Skin of body (tissue), 1 donor: ENCODE measurements at regions not wholly inside any gene's neighbourhood (a gene's known extent, or its start where the extent isn't known, plus 50 kb on each side); places are given as distances from the start of the nearest gene placed in this dataset.

Source experiments
- DNase-seq: peaks from one replicate; lab custom pipeline; 2025; lab: John Stamatoyannopoulos, UW

DNA sequence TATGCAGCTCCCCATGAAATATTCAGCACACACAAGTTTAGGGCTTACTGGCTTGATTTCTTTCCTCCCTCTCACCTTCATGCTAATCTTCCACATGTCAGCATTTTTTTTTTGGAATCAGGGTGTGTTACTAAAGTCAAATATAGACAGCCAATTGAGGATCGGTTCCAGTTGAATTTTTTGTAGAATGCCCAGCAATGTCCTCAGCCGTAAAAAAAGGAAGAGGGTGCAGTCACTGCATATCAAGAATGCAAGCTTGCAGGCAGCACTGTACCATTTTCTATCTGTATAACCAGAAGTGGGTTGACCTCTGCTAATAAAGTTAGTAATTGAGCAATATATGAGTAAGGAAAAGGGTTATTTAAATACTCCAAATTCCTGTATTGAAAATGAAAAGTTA is 51.4 kb upstream of the CHMP2B start:
- DNase-seq: no peak

GRCh38 chr3:87173776-87174175 is 53.3 kb upstream of the CHMP2B start:
- no peak for DNase-seq

DNA sequence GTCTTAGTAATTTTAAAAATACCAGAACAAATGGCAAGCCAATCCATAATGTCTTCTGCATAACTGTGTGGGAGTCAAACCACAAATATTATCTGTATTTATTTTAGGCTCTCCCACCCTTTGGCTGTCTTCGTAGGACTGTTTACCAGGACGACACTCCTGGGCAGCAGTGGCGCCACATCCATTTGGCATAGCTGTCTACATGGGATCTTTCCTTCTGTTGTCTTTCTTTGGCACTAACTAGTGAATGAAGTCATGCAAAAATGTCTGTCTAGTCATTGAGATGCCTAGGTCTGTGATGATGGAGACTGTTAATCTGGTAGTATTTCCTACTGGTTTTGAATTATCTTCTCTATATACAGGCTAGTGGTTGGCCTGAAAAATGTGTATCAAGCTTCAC is 54.0 kb upstream of the CHMP2B start:
- DNase-seq: peak; percentile 70

- peak; percentile 72 for DNase-seq
Observed at GRCh38 chr3:87167628-87168456, 59.3 kb upstream of the CHMP2B start.

- DNase-seq: no peak
Observed at GRCh38 chr3:87164245-87164644, 62.9 kb upstream of the CHMP2B start.

DNA sequence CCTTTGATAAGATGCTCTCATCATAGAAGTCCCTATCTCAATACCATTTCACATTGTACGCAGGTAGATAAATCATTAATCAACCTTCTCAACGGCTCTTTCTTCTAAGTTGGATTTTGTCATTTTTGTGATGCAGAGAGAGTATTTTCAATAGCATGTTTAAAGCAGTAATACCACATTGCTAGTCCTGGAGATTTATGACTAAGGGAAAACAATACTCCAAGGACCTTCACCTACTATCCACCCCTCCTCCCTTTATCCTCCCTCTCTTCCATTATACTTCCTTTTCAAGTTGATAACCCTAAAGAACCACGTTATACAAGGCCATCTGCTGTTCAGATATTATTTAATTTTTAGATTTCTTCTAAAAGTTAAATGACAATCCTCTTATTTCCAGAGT is 65.3 kb upstream of the CHMP2B start:
- DNase-seq: no peak

DNA sequence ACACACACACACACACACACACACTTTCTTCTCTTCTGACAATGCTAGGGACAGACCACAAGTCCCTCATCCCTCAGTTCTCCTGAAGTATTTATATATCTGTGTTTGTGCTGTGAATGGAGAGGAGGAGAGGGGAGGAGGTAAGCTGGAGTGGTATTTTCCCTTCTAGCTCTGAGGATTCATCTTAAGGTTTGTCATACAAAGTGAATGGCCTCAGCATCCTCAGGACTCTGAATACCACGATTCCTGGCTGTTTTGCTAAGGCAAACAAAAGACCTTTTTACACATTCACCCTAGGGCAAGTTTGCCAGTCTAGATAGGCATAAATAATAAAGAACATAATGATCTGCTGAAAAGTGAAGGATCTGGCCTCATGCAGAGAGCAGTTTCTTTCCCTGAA is 65.7 kb upstream of the CHMP2B start:
- no peak for DNase-seq

DNA sequence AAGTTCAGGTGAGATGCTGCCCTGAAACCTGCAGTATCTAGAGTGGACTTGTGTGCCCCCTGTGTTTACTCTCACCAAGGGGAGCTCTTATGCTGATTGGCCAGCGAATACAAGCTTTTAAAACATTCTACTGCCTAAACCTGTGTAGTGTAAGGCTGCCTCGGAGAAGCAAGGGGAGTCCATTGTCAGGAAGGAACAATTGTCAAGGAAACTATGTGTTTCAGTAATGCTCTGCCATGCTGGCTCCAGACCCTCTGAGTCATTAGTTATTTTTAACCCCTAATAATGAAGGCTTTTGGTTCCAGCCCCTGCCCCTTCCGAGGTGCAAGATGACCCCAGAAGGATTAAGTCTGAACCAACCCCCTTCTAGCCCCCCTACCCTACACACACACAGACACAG is 66.1 kb upstream of the CHMP2B start:
- no peak for DNase-seq

DNA sequence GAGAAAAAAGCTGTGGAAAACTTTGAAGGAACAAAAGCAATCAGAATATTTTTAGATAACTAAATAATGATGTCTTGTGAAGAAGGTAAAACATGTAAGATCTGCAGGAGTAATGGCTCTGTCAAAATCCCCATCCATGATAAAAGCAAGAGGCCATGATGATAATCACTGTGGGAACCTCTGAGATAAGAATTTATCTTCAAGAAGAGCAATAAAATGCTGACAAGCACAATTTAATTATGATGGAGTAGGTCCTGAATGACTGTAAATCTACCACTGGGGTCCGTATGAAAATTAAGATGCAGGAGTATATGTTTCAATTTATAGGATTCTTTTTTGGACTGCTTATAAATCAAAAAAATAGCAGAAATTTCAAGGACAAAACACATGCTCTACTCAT is 68.3 kb upstream of the CHMP2B start:
- no peak for DNase-seq

GRCh38 chr3:87148020-87148419 is 79.1 kb upstream of the CHMP2B start:
- no peak for DNase-seq

DNA sequence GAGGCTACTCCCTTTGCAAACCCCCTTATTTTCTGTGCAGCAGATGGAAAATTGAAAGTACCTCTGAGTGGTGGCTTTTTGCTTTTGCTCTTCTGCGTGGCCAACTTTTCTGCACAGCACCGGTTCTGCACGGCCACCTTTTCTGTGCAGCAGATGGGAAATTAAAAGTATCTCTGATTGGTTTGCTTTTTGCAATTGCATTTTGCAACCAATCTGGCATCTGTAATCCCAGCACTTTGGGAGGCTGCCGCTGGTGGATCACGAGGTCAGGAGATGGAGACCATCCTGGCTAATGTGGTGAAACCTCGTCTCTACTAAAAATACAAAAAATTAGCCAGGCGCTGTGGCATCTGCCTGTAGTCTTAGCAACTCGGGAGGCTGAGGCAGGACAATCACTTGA is 79.5 kb upstream of the CHMP2B start:
- no peak for DNase-seq

- DNase-seq: no peak
Observed at GRCh38 chr3:87145553-87145952, 81.6 kb upstream of the CHMP2B start.

- DNase-seq: no peak
Observed at GRCh38 chr3:87136066-87136596, 91.0 kb upstream of the CHMP2B start.

DNA sequence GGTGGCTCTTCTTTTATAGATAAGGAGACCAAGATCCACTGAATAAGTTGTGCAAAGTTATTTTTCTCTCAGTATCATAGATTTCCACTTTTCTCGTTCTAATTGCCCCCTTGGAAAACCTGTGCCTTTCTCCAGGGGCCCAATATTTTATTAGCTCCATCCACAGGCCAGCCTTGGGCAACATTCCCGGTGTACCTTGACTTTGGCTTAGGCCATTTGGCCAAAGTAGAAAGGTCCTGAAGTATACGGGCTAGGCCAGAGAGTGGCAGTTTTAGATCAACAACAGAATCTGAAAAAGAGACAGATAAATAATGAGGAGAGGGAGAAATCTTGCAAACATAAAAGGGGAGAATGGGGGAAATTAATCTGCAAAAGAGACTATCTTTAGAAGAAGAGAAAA is 91.7 kb upstream of the CHMP2B start:
- DNase-seq: no peak

DNA sequence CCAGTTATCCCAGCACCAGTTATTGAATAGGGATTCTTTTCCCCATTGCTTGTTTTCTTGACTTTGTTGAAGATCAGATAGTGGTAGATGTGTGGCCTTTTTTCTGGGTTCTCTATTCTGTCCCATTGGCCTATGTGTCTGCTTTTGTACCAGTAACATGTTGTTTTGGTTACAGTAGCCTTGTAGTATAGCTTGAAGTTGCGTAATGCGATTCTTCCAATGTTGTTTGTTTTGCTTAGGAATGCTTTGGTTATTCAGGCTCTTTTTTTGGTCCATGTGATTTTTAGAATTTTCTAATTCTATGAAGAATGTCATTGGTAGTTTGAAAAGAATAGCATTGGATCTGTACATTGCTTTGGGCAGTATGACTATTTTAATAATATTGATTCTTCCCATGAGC is 94.3 kb upstream of the CHMP2B start:
- no peak for DNase-seq

DNA sequence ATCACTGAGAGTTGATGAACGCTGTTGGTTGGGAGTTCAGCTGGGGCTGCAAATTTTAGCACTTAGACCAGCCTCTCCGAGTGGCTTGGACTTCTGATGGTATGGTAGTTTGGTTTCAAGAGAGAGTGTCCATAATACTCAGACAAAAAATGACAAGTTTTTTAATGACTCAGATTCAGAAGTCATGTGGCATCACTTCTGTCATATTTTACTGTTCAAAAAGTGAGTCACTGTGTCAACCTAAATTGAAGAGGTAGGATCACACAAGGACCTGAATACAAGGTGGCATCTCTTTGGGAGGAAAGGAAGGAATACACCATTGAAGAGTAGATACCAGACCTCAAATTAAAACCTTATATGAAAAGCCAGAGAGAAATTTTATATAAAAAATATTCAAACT is 99.1 kb upstream of the CHMP2B start:
- no peak for DNase-seq

DNA sequence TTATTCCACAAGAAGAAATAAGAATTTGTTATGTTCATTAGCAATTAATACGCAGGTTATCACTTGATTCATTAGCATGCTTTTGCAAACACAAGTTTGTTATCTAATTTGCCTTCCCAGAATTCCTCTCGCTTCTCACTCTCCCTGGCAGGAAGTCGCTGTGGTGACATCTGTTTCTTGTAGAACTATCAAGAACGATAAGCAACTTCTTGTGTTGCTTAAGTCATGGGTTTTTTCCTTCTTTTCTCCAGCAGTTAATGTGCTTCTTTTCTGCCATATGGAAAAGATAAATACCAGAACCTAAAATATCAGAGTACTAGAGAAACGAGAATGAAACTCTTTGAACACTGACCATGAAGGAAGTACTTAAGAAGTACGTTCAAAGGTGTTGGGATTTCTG is 99.8 kb upstream of the CHMP2B start:
- peak; percentile 60 for DNase-seq

GRCh38 chr3:87126321-87126720 is 100.8 kb upstream of the CHMP2B start:
- DNase-seq: no peak

DNA sequence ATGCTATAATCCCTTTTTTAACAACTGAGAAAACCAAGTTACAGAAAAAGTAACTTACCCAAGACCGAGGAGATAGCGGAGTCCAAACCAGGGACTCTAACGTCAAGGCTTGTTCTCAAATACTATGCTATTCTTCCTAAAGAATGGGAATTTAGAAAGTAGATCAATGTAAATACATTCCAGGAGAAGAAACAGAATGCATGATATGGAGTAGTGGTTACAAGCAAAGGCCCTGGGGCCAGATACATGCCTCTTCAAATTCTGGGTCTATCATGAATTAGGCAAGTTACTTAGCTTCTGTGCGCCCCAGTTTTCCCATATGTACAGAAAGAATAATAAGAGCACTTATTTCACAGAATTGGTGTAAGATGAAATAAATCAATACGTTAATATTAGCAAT is 102.0 kb upstream of the CHMP2B start:
- no peak for DNase-seq

DNA sequence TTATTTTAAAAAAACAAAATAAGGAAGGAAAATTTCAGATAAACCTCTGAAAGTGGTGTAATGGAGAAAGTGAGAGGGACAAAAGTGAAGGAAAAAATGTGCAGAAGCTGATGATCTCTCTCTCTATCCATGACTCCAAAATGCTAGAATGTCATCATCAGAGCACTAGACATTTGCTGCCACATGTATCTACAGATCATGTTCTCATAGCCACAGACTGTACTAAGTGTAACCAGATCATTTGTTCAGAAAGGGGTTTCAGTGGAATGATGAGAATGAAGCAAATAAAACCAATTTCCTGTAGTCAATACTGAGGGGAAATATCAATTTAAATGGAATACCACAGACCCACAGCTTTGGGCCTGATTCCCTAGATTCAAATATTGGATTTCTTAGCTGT is 104.3 kb upstream of the CHMP2B start:
- DNase-seq: peak; percentile 1

DNA sequence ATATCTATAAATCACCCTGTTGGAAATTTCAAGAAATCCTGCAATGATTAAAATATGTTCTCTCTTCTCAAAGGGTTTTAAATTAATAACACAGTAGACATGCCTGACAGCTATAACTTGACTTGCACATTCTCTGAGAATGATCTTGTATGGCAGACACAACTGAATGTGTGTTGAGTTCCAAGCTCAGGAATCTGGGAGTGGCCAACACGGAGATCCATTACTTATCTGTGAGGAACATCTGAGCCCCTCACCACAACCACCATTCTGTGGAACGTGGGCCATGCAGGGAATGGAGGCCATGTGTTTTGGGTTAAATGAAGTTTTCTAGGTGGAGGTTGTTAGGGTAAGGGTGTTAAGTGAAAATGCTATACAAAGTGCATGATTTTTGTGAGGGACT is 105.3 kb upstream of the CHMP2B start:
- peak; percentile 69 for DNase-seq

GRCh38 chr3:87120881-87121280 is 106.2 kb upstream of the CHMP2B start:
- DNase-seq: peak; percentile 89

- DNase-seq: no peak
Observed at GRCh38 chr3:87120236-87120635, 106.9 kb upstream of the CHMP2B start.

GRCh38 chr3:87109465-87109864 is 117.6 kb upstream of the CHMP2B start:
- DNase-seq: no peak
